HepG2 (cell line): ENCODE measurements at regions not wholly inside any gene's neighbourhood (a gene's known extent, or its start where the extent isn't known, plus 50 kb on each side); places are given as distances from the start of the nearest gene placed in this dataset.

Experiments
- AHDC1 ChIP-seq: sonication (generic); formaldehyde crosslinking; IDR thresholded peaks from 2 replicates; pipeline ENCODE4 v1.5.1; 2020; ENCODE audit warnings: mild to moderate bottlenecking, missing genetic modification reagents, borderline replicate concordance
- ARID2 ChIP-seq: sonication (generic); formaldehyde crosslinking; IDR thresholded peaks from 2 replicates; pipeline ENCODE4 v1.8.1; 2022; ENCODE audit warnings: mild to moderate bottlenecking, missing genetic modification reagents, borderline replicate concordance
- DR1 ChIP-seq: sonication (generic); formaldehyde crosslinking; IDR thresholded peaks from 2 replicates; pipeline ENCODE4 v1.8.0; 2021; ENCODE audit warnings: mild to moderate bottlenecking, missing genetic modification reagents, inconsistent platforms
- EP300 ChIP-seq, 3 experiments: sonication (generic) in 1 of 3; formaldehyde crosslinking in 1 of 3; IDR thresholded peaks; 2 replicates each; pipeline versions ENCODE4 v1.5.1 to v1.6.1; 2011 to 2020; ENCODE audit warnings: low read depth in 2 of 3, low read length in 2 of 3, borderline replicate concordance in 1 of 3, improper control_type of control experiment in 1 of 3, mild to moderate bottlenecking in 1 of 3, missing genetic modification reagents in 1 of 3, moderate library complexity in 1 of 3
- FOSL1 ChIP-seq: sonication (generic); formaldehyde crosslinking; IDR thresholded peaks from 2 replicates; pipeline ENCODE4 v1.9.0; 2021; ENCODE audit warnings: missing genetic modification reagents, borderline replicate concordance
- HMG20A ChIP-seq: IDR thresholded peaks from 2 replicates; pipeline ENCODE4 v1.6.1; 2016; ENCODE audit warnings: borderline replicate concordance
- HNF4G ChIP-seq, 2 experiments: sonication (generic) in 1 of 2; formaldehyde crosslinking in 1 of 2; IDR thresholded peaks; 2 replicates each; pipeline versions ENCODE4 v1.4.0 to v1.6.1; 2011 to 2020; ENCODE audit warnings: borderline replicate concordance in 2 of 2, low read depth in 2 of 2, mild to moderate bottlenecking in 2 of 2, low read length in 1 of 2, missing genetic modification reagents in 1 of 2, moderate library complexity in 1 of 2
- HOMEZ ChIP-seq: IDR thresholded peaks from 2 replicates; pipeline ENCODE4 v1.6.1; 2016; ENCODE audit warnings: low read depth
- JUN ChIP-seq: sonication (generic); formaldehyde crosslinking; IDR thresholded peaks from 2 replicates; pipeline ENCODE4 v1.4.0; 2020; ENCODE audit warnings: mild to moderate bottlenecking, missing genetic modification reagents
- MAF1 ChIP-seq: sonication (generic); formaldehyde crosslinking; IDR thresholded peaks from 2 replicates; pipeline ENCODE4 v1.5.0; 2020; ENCODE audit warnings: missing genetic modification reagents, borderline replicate concordance
- ZBTB44 ChIP-seq: sonication (generic); formaldehyde crosslinking; IDR thresholded peaks from 2 replicates; pipeline ENCODE4 v1.4.0; 2020; ENCODE audit warnings: missing genetic modification reagents
- ZFP41 ChIP-seq: sonication (generic); formaldehyde crosslinking; IDR thresholded peaks from 2 replicates; pipeline ENCODE4 v1.4.0; 2020; ENCODE audit warnings: mild to moderate bottlenecking, missing genetic modification reagents, borderline replicate concordance
- ZNF160 ChIP-seq: sonication (generic); formaldehyde crosslinking; IDR thresholded peaks from 2 replicates; pipeline ENCODE4 v1.8.0; 2022; ENCODE audit warnings: mild to moderate bottlenecking, inconsistent platforms, missing genetic modification reagents
- ZNF614 ChIP-seq: IDR thresholded peaks from 2 replicates; pipeline ENCODE4 v1.6.1; 2018; ENCODE audit warnings: missing biosample characterization, missing genetic modification reagents, inconsistent platforms, borderline replicate concordance
- ZNF644 ChIP-seq: IDR thresholded peaks from 2 replicates; pipeline ENCODE4 v1.6.1; 2016; ENCODE audit warnings: low read depth
- ZNF788 ChIP-seq: sonication (generic); formaldehyde crosslinking; IDR thresholded peaks from 2 replicates; pipeline ENCODE4 v1.5.0; 2020; ENCODE audit warnings: mild to moderate bottlenecking, missing genetic modification reagents, borderline replicate concordance

- TF ChIP-seq JUN (CRISPR knock-in tag) (no peak), ZNF644 (CRISPR knock-in tag) (peak; percentile 49; the same call in 1 of the 2 replicates), HMG20A (CRISPR knock-in tag) (peak; percentile 53; the same call in 1 of the 2 replicates), ARID2 (no peak), AHDC1 (CRISPR knock-in tag) (0 out of 2 replicates have a peak, but pooled peaks have one; percentile 18), DR1 (no peak), EP300 (IDR thresholded peaks at IDR 0.05; ENCODE audit: low read depth in 2 of 2, low read length in 2 of 2) (peak in 1 of 2 experiments; percentile 50; a peak in 2 of 4 replicates), EP300 (CRISPR knock-in tag; IDR thresholded peaks at IDR 0.05; ENCODE audit: borderline replicate concordance) (peak; percentile 35; the same call in 1 of the 2 replicates), ZFP41 (CRISPR knock-in tag) (no peak), ZNF160 (no peak), HOMEZ (CRISPR knock-in tag) (no peak; the same call in 1 of the 2 replicates), HNF4G (IDR thresholded peaks at IDR 0.05; ENCODE audit: borderline replicate concordance, low read depth, low read length) (no peak), HNF4G (CRISPR knock-in tag; IDR thresholded peaks at IDR 0.05; ENCODE audit: borderline replicate concordance, low read depth) (no peak), MAF1 (no peak), FOSL1 (CRISPR knock-in tag) (peak; percentile 70; the same call in 1 of the 2 replicates), ZBTB44 (no peak), ZNF614 (CRISPR knock-in tag) (0 out of 2 replicates have a peak, but pooled peaks have one; percentile 32), ZNF788 (no peak)
Observed at GRCh38 chr4:123488916-123489315, 92.3 kb downstream of the SPRY1 start (continued).
